ENCODE measurements at regions not wholly inside any gene's neighbourhood (a gene's known extent, or its start where the extent isn't known, plus 50 kb on each side); places are given as distances from the start of the nearest gene placed in this dataset.

- DNase-seq: no peak
Observed at GRCh38 chr5:165903835-165904234, 2387.6 kb upstream of the WWC1 start.

- DNase-seq: no peak
Observed at GRCh38 chr5:165906871-165907270, 2384.6 kb upstream of the WWC1 start.

- DNase-seq: no peak
Observed at GRCh38 chr5:165913059-165913458, 2378.4 kb upstream of the WWC1 start.

- no peak for DNase-seq
Observed at GRCh38 chr5:165914456-165914855, 2377.0 kb upstream of the WWC1 start.

GRCh38 chr5:165919196-165919595 lies 2372.2 kb upstream of the WWC1 start:
- DNase-seq: no peak

GRCh38 chr5:165920655-165921054 lies 2370.8 kb upstream of the WWC1 start:
- no peak for DNase-seq

- no peak for DNase-seq
Observed at GRCh38 chr5:165928971-165929370, 2362.5 kb upstream of the WWC1 start.

GRCh38 chr5:165940541-165940940 lies 2350.9 kb upstream of the WWC1 start:
- DNase-seq: no peak

- DNase-seq: no peak
Observed at GRCh38 chr5:165956854-165957253, 2334.6 kb upstream of the WWC1 start.

GRCh38 chr5:165981671-165982070 lies 2309.8 kb upstream of the WWC1 start:
- DNase-seq: no peak

GRCh38 chr5:165996201-165996875 lies 2295.1 kb upstream of the WWC1 start:
- DNase-seq: no peak

GRCh38 chr5:165999693-166000320 lies 2291.6 kb upstream of the WWC1 start:
- DNase-seq: no peak

GRCh38 chr5:166004006-166004405 lies 2287.4 kb upstream of the WWC1 start:
- no peak for DNase-seq

GRCh38 chr5:166013415-166013814 lies 2278.0 kb upstream of the WWC1 start:
- no peak for DNase-seq

GRCh38 chr5:166014256-166014655 lies 2277.2 kb upstream of the WWC1 start:
- DNase-seq: no peak

GRCh38 chr5:166018716-166019115 lies 2272.7 kb upstream of the WWC1 start:
- no peak for DNase-seq

- DNase-seq: no peak
Observed at GRCh38 chr5:166022065-166022464, 2269.4 kb upstream of the WWC1 start.

GRCh38 chr5:166024970-166025369 lies 2266.5 kb upstream of the WWC1 start:
- no peak for DNase-seq

GRCh38 chr5:166027582-166027981 lies 2263.9 kb upstream of the WWC1 start:
- no peak for DNase-seq

GRCh38 chr5:166031926-166032325 lies 2259.5 kb upstream of the WWC1 start:
- DNase-seq: no peak

GRCh38 chr5:166032601-166033000 lies 2258.8 kb upstream of the WWC1 start:
- DNase-seq: no peak

GRCh38 chr5:166045961-166046360 lies 2245.5 kb upstream of the WWC1 start:
- no peak for DNase-seq

- DNase-seq: no peak
Observed at GRCh38 chr5:166046956-166047355, 2244.5 kb upstream of the WWC1 start.

- no peak for DNase-seq
Observed at GRCh38 chr5:166050531-166050930, 2240.9 kb upstream of the WWC1 start.

- no peak for DNase-seq
Observed at GRCh38 chr5:166058660-166059059, 2232.8 kb upstream of the WWC1 start.
